C4-2B (cell line): ENCODE measurements at regions not wholly inside any gene's neighbourhood (a gene's known extent, or its start where the extent isn't known, plus 50 kb on each side); places are given as distances from the start of the nearest gene placed in this dataset.

Experiments used
- ZFX ChIP-seq: fragments of 450-650 bp; IDR thresholded peaks from 2 replicates; pipeline ENCODE4 v1.6.1; 2017
- TF ChIP-seq, protein P1 (sequence below): fragments of 450-650 bp; conservative IDR thresholded peaks from 2 replicates; pipeline ENCODE4 v1.5.1; 2017; ENCODE audit warnings: mild to moderate bottlenecking

DNA sequence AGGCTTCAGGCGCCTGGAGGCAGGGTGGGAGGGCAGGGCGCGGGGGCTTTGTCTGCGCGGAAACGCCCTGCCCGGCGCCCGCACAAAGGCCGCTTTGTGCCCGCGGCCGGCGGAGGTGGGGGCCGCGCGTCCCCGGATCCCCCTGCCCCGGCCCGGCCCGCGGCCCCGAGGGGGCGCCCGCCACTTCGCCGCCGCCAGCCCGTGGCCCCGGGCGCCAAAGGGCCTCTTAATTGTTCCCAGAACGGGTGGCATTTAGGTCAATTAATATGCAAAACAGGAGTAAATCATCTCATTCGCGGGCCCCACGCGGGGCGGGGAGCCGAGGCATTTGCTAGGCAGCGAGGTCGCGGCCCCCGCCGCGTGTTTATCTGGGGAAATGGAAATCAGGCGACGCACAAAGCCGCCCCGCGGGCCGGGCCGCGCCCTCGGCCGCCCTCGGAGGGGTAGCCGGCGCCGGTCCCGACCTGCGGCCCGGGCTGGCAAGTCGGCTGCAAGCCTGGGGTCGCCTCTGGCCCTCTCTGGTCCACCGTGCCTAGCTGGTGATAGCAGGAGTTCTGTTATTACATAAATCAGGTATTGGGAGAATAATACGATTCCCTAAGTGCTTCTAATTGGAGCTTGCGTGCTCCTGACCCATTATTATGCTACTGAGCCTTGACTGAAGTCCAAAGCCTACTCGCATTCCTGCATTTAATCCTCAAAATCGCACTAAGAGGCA is 148.2 kb upstream of the GLI2 start:
- TF ChIP-seq, protein P1, sequence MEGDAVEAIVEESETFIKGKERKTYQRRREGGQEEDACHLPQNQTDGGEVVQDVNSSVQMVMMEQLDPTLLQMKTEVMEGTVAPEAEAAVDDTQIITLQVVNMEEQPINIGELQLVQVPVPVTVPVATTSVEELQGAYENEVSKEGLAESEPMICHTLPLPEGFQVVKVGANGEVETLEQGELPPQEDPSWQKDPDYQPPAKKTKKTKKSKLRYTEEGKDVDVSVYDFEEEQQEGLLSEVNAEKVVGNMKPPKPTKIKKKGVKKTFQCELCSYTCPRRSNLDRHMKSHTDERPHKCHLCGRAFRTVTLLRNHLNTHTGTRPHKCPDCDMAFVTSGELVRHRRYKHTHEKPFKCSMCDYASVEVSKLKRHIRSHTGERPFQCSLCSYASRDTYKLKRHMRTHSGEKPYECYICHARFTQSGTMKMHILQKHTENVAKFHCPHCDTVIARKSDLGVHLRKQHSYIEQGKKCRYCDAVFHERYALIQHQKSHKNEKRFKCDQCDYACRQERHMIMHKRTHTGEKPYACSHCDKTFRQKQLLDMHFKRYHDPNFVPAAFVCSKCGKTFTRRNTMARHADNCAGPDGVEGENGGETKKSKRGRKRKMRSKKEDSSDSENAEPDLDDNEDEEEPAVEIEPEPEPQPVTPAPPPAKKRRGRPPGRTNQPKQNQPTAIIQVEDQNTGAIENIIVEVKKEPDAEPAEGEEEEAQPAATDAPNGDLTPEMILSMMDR: no peak
- TF ChIP-seq ZFX: no peak
